ENCODE measurements at regions not wholly inside any gene's neighbourhood (a gene's known extent, or its start where the extent isn't known, plus 50 kb on each side); places are given as distances from the start of the nearest gene placed in this dataset.

GRCh38 chr7:68180761-68181160 lies 1184.1 kb downstream of the TYW1 start:
- H3K36me3 ChIP-seq (ENCODE audit: control insufficient read depth, low read length), result no peaks in the 10 kb centered on the region
- no peaks in the 10 kb centered on the region for H3K9me2 ChIP-seq (replicated peaks; ENCODE audit: control insufficient read depth, low read length)
- no peaks in the 10 kb centered on the region for H3K79me2 ChIP-seq (ENCODE audit: control insufficient read depth, low read length)
- H3K27me3 ChIP-seq (ENCODE audit: control insufficient read depth, low read length), result no peaks in the 10 kb centered on the region
- no peak overlapping the region for H3K27ac ChIP-seq (ENCODE audit: low read depth, low read length)
- H3K4me3 ChIP-seq (ENCODE audit: low read length), result no peak overlapping the region
- no peaks in the 10 kb centered on the region for H3K9me3 ChIP-seq (ENCODE audit: control insufficient read depth, insufficient read depth, low read length)
- no peaks in the 10 kb centered on the region for H3F3A ChIP-seq (ENCODE audit: control insufficient read depth, insufficient read depth)
- no peaks in the 10 kb centered on the region for H4K20me1 ChIP-seq (ENCODE audit: control insufficient read depth, insufficient read depth, low read depth, low read length)
- no peaks in the 10 kb centered on the region for H3K4me1 ChIP-seq (ENCODE audit: control insufficient read depth, low read length)
- H3K4me2 ChIP-seq (ENCODE audit: low read length), result no peak overlapping the region
- TF ChIP-seq, protein P1, sequence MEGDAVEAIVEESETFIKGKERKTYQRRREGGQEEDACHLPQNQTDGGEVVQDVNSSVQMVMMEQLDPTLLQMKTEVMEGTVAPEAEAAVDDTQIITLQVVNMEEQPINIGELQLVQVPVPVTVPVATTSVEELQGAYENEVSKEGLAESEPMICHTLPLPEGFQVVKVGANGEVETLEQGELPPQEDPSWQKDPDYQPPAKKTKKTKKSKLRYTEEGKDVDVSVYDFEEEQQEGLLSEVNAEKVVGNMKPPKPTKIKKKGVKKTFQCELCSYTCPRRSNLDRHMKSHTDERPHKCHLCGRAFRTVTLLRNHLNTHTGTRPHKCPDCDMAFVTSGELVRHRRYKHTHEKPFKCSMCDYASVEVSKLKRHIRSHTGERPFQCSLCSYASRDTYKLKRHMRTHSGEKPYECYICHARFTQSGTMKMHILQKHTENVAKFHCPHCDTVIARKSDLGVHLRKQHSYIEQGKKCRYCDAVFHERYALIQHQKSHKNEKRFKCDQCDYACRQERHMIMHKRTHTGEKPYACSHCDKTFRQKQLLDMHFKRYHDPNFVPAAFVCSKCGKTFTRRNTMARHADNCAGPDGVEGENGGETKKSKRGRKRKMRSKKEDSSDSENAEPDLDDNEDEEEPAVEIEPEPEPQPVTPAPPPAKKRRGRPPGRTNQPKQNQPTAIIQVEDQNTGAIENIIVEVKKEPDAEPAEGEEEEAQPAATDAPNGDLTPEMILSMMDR (IDR thresholded peaks at IDR 0.05; ENCODE audit: low read depth, low read length, poor library complexity, severe bottlenecking), result no peak
- TF ChIP-seq EZH2phosphoT487 (IDR thresholded peaks at IDR 0.05; ENCODE audit: borderline replicate concordance, low read length), result no peak

- Histone ChIP-seq H3K9me3 (ENCODE audit: control insufficient read depth, insufficient read depth, low read length) (peaks cover 5% of the 10 kb centered on the region; the same call in 1 of the 2 replicates), H4K20me1 (ENCODE audit: control insufficient read depth, insufficient read depth, low read depth, low read length) (no peaks in the 10 kb centered on the region), H3K9me2 (replicated peaks; ENCODE audit: control insufficient read depth, low read length) (no peaks in the 10 kb centered on the region), H3K79me2 (ENCODE audit: control insufficient read depth, low read length) (no peaks in the 10 kb centered on the region), H3K27me3 (ENCODE audit: control insufficient read depth, low read length) (no peaks in the 10 kb centered on the region), H3F3A (ENCODE audit: control insufficient read depth, insufficient read depth) (no peaks in the 10 kb centered on the region), H3K4me3 (ENCODE audit: low read length) (no peak overlapping the region), H3K4me2 (ENCODE audit: low read length) (no peak overlapping the region), H3K27ac (ENCODE audit: low read depth, low read length) (no peak overlapping the region), H3K36me3 (ENCODE audit: control insufficient read depth, low read length) (no peaks in the 10 kb centered on the region), H3K4me1 (ENCODE audit: control insufficient read depth, low read length) (no peaks in the 10 kb centered on the region)
- no peak for TF ChIP-seq EZH2phosphoT487 (IDR thresholded peaks at IDR 0.05; ENCODE audit: borderline replicate concordance, low read length)
- TF ChIP-seq, protein P1 (IDR thresholded peaks at IDR 0.05; ENCODE audit: low read depth, low read length, poor library complexity, severe bottlenecking), result no peak
Observed at GRCh38 chr7:68183176-68183575, 1186.5 kb downstream of the TYW1 start.

GRCh38 chr7:68185631-68186456 lies 1189.2 kb downstream of the TYW1 start:
- Histone ChIP-seq H3K27ac (ENCODE audit: low read depth, low read length) (no peak overlapping the region), H3F3A (ENCODE audit: control insufficient read depth, insufficient read depth) (no peaks in the 10 kb centered on the region), H3K4me1 (ENCODE audit: control insufficient read depth, low read length) (no peaks in the 10 kb centered on the region), H3K9me3 (ENCODE audit: control insufficient read depth, insufficient read depth, low read length) (peaks cover 5% of the 10 kb centered on the region; the same call in 1 of the 2 replicates), H4K20me1 (ENCODE audit: control insufficient read depth, insufficient read depth, low read depth, low read length) (no peaks in the 10 kb centered on the region), H3K9me2 (replicated peaks; ENCODE audit: control insufficient read depth, low read length) (no peaks in the 10 kb centered on the region), H3K4me2 (ENCODE audit: low read length) (no peak overlapping the region), H3K4me3 (ENCODE audit: low read length) (no peak overlapping the region), H3K36me3 (ENCODE audit: control insufficient read depth, low read length) (no peaks in the 10 kb centered on the region), H3K27me3 (ENCODE audit: control insufficient read depth, low read length) (no peaks in the 10 kb centered on the region), H3K79me2 (ENCODE audit: control insufficient read depth, low read length) (no peaks in the 10 kb centered on the region)
- no peak for TF ChIP-seq EZH2phosphoT487 (IDR thresholded peaks at IDR 0.05; ENCODE audit: borderline replicate concordance, low read length)
- TF ChIP-seq, protein P1 (IDR thresholded peaks at IDR 0.05; ENCODE audit: low read depth, low read length, poor library complexity, severe bottlenecking), result no peak

Measured in DOHH2 (cell line).